Trophoblast cell (in vitro differentiated cells and primary cell): ENCODE measurements at regions not wholly inside any gene's neighbourhood (a gene's known extent, or its start where the extent isn't known, plus 50 kb on each side); places are given as distances from the start of the nearest gene placed in this dataset.

Source experiments
- DNase-seq, 2 donors: peaks; one replicate each; pipeline ENCODE4 v3.0.0-alpha.2; 2016
- H2AFZ ChIP-seq: 2 replicates; pipeline ENCODE4 v1.6.1; 2013; ENCODE audit warnings: low read length, moderate library complexity, mild to moderate bottlenecking; ENCODE audit not compliant: insufficient read depth, poor library complexity
- H2AK5ac ChIP-seq: 2 replicates; pipeline ENCODE4 v1.6.1; 2013; ENCODE audit warnings: mild to moderate bottlenecking, low read length
- H2BK120ac ChIP-seq: 2 replicates; pipeline ENCODE4 v1.6.1; 2013; ENCODE audit warnings: low read length, mild to moderate bottlenecking, moderate library complexity; ENCODE audit not compliant: insufficient read depth, poor library complexity
- H2BK12ac ChIP-seq: 2 replicates; pipeline ENCODE4 v1.6.1; 2013; ENCODE audit warnings: mild to moderate bottlenecking, low read length, moderate library complexity
- H2BK5ac ChIP-seq: 2 replicates; pipeline ENCODE4 v1.6.1; 2013; ENCODE audit warnings: low read length, low read depth, moderate library complexity, mild to moderate bottlenecking; ENCODE audit not compliant: poor library complexity
- H3K14ac ChIP-seq: 2 replicates; pipeline ENCODE4 v1.6.1; 2013; ENCODE audit warnings: mild to moderate bottlenecking, low read length
- H3K18ac ChIP-seq: 2 replicates; pipeline ENCODE4 v1.6.1; 2013; ENCODE audit warnings: mild to moderate bottlenecking, low read length
- H3K23ac ChIP-seq: 2 replicates; pipeline ENCODE4 v1.6.1; 2013; ENCODE audit warnings: low read length
- H3K27ac ChIP-seq: 2 replicates; pipeline ENCODE4 v1.5.1; 2013; ENCODE audit warnings: low read depth, mild to moderate bottlenecking, inconsistent platforms, low read length, moderate library complexity
- H3K27me3 ChIP-seq: 2 replicates; pipeline ENCODE4 v1.6.1; 2013; ENCODE audit warnings: inconsistent platforms, mild to moderate bottlenecking, low read length, moderate library complexity; ENCODE audit not compliant: insufficient read depth
- H3K36me3 ChIP-seq, 2 experiments: 1 replicate in 1 of 2; 2 replicates in 1 of 2; pipeline ENCODE4 v1.6.1; 2013; ENCODE audit warnings: low read length in 2 of 2, mild to moderate bottlenecking in 2 of 2, moderate library complexity in 1 of 2; ENCODE audit not compliant: insufficient read depth in 2 of 2, control insufficient read depth in 1 of 2
- H3K4ac ChIP-seq: 2 replicates; pipeline ENCODE4 v1.6.1; 2013; ENCODE audit warnings: low read depth, mild to moderate bottlenecking, low read length, moderate library complexity
- H3K4me1 ChIP-seq, 2 experiments: 1 replicate in 1 of 2; 2 replicates in 1 of 2; pipeline ENCODE4 v1.6.1; 2013; ENCODE audit warnings: low read length in 2 of 2, mild to moderate bottlenecking in 2 of 2, moderate library complexity in 1 of 2; ENCODE audit not compliant: insufficient read depth in 2 of 2, control insufficient read depth in 1 of 2
- H3K4me2 ChIP-seq: 2 replicates; pipeline ENCODE4 v1.6.1; 2013; ENCODE audit warnings: inconsistent platforms, mild to moderate bottlenecking, low read length, moderate library complexity
- H3K4me3 ChIP-seq: 2 replicates; pipeline ENCODE4 v1.5.1; 2013; ENCODE audit warnings: mild to moderate bottlenecking, low read depth, low read length, inconsistent platforms
- H3K79me1 ChIP-seq: one replicate; pipeline ENCODE4 v1.6.1; 2013; ENCODE audit warnings: low read length
- H3K79me2 ChIP-seq: 2 replicates; pipeline ENCODE4 v1.6.1; 2013; ENCODE audit warnings: low read length, mild to moderate bottlenecking; ENCODE audit not compliant: control insufficient read depth, insufficient read depth, poor library complexity
- H3K9ac ChIP-seq: 2 replicates; pipeline ENCODE4 v1.6.1; 2013; ENCODE audit warnings: mild to moderate bottlenecking, low read length
- H3K9me3 ChIP-seq: 2 replicates; pipeline ENCODE4 v1.6.1; 2013; ENCODE audit warnings: low read depth, mild to moderate bottlenecking, control low read depth, inconsistent platforms, low read length; ENCODE audit not compliant: insufficient read depth
- H4K12ac ChIP-seq: 2 replicates; pipeline ENCODE4 v1.6.1; 2013; ENCODE audit warnings: low read depth, mild to moderate bottlenecking, low read length, moderate library complexity
- H4K8ac ChIP-seq: 2 replicates; pipeline ENCODE4 v1.6.1; 2013; ENCODE audit warnings: low read depth, mild to moderate bottlenecking, low read length, moderate library complexity
- H4K91ac ChIP-seq: one replicate; pipeline ENCODE4 v1.6.1; 2013; ENCODE audit warnings: low read depth, mild to moderate bottlenecking, low read length, moderate library complexity
- WGBS: extraction: QIAGEN DNeasy Blood & Tissue Kit; methylation state at CpG from one replicate; pipeline ENCODE4 v1.1.7; 2013; ENCODE audit warnings: missing lambda C conversion rate; ENCODE audit not compliant: insufficient read length, insufficient coverage; ENCODE audit errors: extremely low coverage; 5-methylcytosine and 5-hydroxymethylcytosine counted together

GRCh38 chr12:65561798-65562382 is 262.4 kb upstream of the HMGA2 start:
- no peaks in the 10 kb centered on the region for H3K9me3 ChIP-seq
- H2AK5ac ChIP-seq = no peak overlapping the region
- no peak overlapping the region for H3K9ac ChIP-seq
- no peak overlapping the region for H2BK120ac ChIP-seq
- no peak overlapping the region for H2AFZ ChIP-seq
- H3K4ac ChIP-seq = no peak overlapping the region
- no peak for DNase-seq
- H3K36me3 ChIP-seq = no peaks in the 10 kb centered on the region
- H4K91ac ChIP-seq = peak overlapping the region; percentile 29
- H3K4me2 ChIP-seq = no peak overlapping the region
- H3K27ac ChIP-seq = no peak overlapping the region
- H3K18ac ChIP-seq = no peak overlapping the region
- H3K4me3 ChIP-seq = no peak overlapping the region
- no peak overlapping the region for H3K23ac ChIP-seq
- H3K79me2 ChIP-seq = no peaks in the 10 kb centered on the region
- H4K8ac ChIP-seq = no peak overlapping the region
- H4K12ac ChIP-seq = no peak overlapping the region
- no CpG with 5 or more reads among the region's 8 CpGs for WGBS
- no peak overlapping the region for H3K14ac ChIP-seq
- H3K27me3 ChIP-seq = no peaks in the 10 kb centered on the region
- no peak overlapping the region for H2BK5ac ChIP-seq
- peaks cover 28% of the 10 kb centered on the region for H3K79me1 ChIP-seq
- peak overlapping the region; percentile 21 for H2BK12ac ChIP-seq
- peaks cover 4 to 18% of the 10 kb centered on the region in 2 experiments for H3K4me1 ChIP-seq

- H3K27me3 ChIP-seq = no peaks in the 10 kb centered on the region
- H2BK12ac ChIP-seq = peak overlapping the region; percentile 72
- peaks cover 4 to 13% of the 10 kb centered on the region in 2 experiments for H3K4me1 ChIP-seq
- H3K79me1 ChIP-seq = peaks cover 25% of the 10 kb centered on the region
- no peak overlapping the region for H3K9ac ChIP-seq
- no peaks in the 10 kb centered on the region for H3K9me3 ChIP-seq
- no peak overlapping the region for H2AFZ ChIP-seq
- H2BK5ac ChIP-seq = peak overlapping the region; percentile 73
- no peak overlapping the region for H4K8ac ChIP-seq
- peak overlapping the region; percentile 63 for H4K91ac ChIP-seq
- no peak overlapping the region for H3K18ac ChIP-seq
- peak overlapping the region; percentile 64 for H3K4ac ChIP-seq
- H2AK5ac ChIP-seq = no peak overlapping the region
- no CpG with 5 or more reads among the region's 11 CpGs for WGBS
- peak; percentile 48 to 66 for DNase-seq
- H2BK120ac ChIP-seq = peak overlapping the region; percentile 85
- no peak overlapping the region for H3K4me3 ChIP-seq
- no peak overlapping the region for H4K12ac ChIP-seq
- no peak overlapping the region for H3K23ac ChIP-seq
- peak overlapping the region; percentile 41 for H3K4me2 ChIP-seq
- H3K27ac ChIP-seq = peak overlapping the region; percentile 95
- H3K79me2 ChIP-seq = no peaks in the 10 kb centered on the region
- no peaks in the 10 kb centered on the region for H3K36me3 ChIP-seq
- H3K14ac ChIP-seq = no peak overlapping the region
Measured at GRCh38 chr12:65565601-65566560, 258.4 kb upstream of the HMGA2 start.

GRCh38 chr12:65566751-65567150 is 257.5 kb upstream of the HMGA2 start:
- H4K12ac ChIP-seq = no peak overlapping the region
- H3K79me1 ChIP-seq = peaks cover 24% of the 10 kb centered on the region
- no peak overlapping the region for H3K9ac ChIP-seq
- no peak overlapping the region for H3K14ac ChIP-seq
- no peaks in the 10 kb centered on the region for H3K36me3 ChIP-seq
- no peak overlapping the region for H4K8ac ChIP-seq
- no peak overlapping the region for H3K23ac ChIP-seq
- peaks cover 2% of the 10 kb centered on the region for H3K9me3 ChIP-seq
- H2AK5ac ChIP-seq = no peak overlapping the region
- peaks cover 4 to 13% of the 10 kb centered on the region in 2 experiments for H3K4me1 ChIP-seq
- no peak overlapping the region for H2BK12ac ChIP-seq
- no peaks in the 10 kb centered on the region for H3K27me3 ChIP-seq
- no peak overlapping the region for H3K27ac ChIP-seq
- no peak overlapping the region for H2BK5ac ChIP-seq
- no peak overlapping the region for H3K4ac ChIP-seq
- no CpG with 5 or more reads among the region's 1 CpG for WGBS
- H4K91ac ChIP-seq = no peak overlapping the region
- H3K4me3 ChIP-seq = no peak overlapping the region
- no peak overlapping the region for H2AFZ ChIP-seq
- no peak overlapping the region for H3K18ac ChIP-seq
- no peak overlapping the region for H2BK120ac ChIP-seq
- no peaks in the 10 kb centered on the region for H3K79me2 ChIP-seq
- H3K4me2 ChIP-seq = no peak overlapping the region
- no peak for DNase-seq

DNA sequence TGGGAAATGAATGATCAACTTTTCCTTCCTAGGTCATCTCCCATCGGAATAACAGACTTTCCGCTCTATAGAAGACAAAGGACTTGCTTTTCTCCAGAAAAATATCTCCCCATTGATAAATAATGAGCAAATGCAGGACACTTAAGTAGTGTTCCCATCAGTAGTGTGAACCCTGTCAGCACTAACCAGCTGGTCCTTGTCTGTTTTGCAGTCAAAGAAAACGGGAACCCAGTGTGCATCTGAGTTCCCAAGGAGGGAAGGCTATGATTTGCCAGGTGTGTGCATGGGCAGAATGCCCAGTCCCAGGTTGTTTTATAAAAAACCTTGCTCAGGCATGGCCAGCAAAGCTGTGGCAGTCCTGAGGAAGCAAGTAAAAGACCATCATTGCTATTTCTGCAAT is 256.5 kb upstream of the HMGA2 start:
- Histone ChIP-seq H3K4me3 (no peak overlapping the region), H2BK12ac (peak overlapping the region; percentile 4), H4K91ac (no peak overlapping the region), H3K27ac (no peak overlapping the region), H3K4me1 (peaks cover 4 to 13% of the 10 kb centered on the region in 2 experiments), H3K4ac (no peak overlapping the region), H3K14ac (no peak overlapping the region), H3K27me3 (no peaks in the 10 kb centered on the region), H3K23ac (no peak overlapping the region), H4K12ac (no peak overlapping the region), H3K79me1 (peaks cover 24% of the 10 kb centered on the region), H3K9me3 (peaks cover 2% of the 10 kb centered on the region), H2AK5ac (no peak overlapping the region), H4K8ac (peak overlapping the region; percentile 50), H3K18ac (no peak overlapping the region), H2BK120ac (peak overlapping the region; percentile 55), H3K36me3 (no peaks in the 10 kb centered on the region), H3K79me2 (no peaks in the 10 kb centered on the region), H3K9ac (no peak overlapping the region), H3K4me2 (no peak overlapping the region), H2BK5ac (no peak overlapping the region), H2AFZ (no peak overlapping the region)
- no peak for DNase-seq
- WGBS = no CpG with 5 or more reads among the region's 3 CpGs
